Right lobe of liver (tissue), 4 donors: ENCODE measurements at regions not wholly inside any gene's neighbourhood (a gene's known extent, or its start where the extent isn't known, plus 50 kb on each side); places are given as distances from the start of the nearest gene placed in this dataset.

Source experiments
- POLR2A ChIP-seq: fragments of 450-650 bp; IDR thresholded peaks from one replicate; pipeline ENCODE4 v1.6.1; 2017; ENCODE audit warnings: antibody characterized with exemption, mild to moderate bottlenecking
- TF ChIP-seq, protein P1 (sequence below), 4 donors: fragments of 200-600 bp in 3 of 4; fragments of 450-650 bp in 1 of 4; IDR thresholded peaks; one replicate each; pipeline versions ENCODE4 v1.5.1 to v1.8.0; 2016 to 2022; ENCODE audit warnings: antibody characterized with exemption in 4 of 4, mild to moderate bottlenecking in 2 of 4
- donor health status: DM: no; HTN: no; CAD: no.
- donor health status: DM: no; HTN: no; CAD: no.
- donor health status: DM: no; HTN: yes; CAD: no.

DNA sequence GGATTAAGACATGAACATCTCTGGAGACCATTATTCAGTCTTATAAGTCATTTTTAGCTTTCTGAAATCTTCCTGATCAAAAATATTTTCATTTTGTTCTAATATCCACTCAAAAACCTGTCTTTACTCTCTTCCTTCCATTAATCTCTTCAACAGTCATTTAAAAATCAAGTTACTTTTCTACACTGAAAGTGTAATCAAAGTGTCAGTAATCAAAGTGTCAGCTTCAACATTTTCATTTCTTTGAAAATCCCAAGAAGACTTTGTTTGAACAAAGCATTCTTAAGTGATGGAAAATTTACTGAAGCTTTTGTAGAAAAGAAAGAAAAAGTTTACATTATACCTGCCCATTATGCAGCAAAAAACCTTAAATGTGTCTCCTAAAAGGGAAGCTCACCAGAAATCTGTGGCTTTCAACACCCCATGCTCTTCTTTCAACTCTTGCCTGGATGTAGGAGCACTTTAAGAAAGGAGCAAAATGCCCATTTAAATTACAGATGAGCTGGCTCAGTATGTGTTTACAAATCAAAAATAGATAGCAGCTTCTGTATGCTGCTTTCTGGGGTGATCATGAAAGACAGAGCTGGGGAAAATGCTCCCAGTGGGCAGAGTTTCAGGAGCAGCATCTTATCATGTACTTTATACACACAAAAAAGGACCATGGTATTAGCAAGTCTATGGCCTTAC, 260.8 kb upstream of the NCAM2 start:
- TF ChIP-seq, protein P1, sequence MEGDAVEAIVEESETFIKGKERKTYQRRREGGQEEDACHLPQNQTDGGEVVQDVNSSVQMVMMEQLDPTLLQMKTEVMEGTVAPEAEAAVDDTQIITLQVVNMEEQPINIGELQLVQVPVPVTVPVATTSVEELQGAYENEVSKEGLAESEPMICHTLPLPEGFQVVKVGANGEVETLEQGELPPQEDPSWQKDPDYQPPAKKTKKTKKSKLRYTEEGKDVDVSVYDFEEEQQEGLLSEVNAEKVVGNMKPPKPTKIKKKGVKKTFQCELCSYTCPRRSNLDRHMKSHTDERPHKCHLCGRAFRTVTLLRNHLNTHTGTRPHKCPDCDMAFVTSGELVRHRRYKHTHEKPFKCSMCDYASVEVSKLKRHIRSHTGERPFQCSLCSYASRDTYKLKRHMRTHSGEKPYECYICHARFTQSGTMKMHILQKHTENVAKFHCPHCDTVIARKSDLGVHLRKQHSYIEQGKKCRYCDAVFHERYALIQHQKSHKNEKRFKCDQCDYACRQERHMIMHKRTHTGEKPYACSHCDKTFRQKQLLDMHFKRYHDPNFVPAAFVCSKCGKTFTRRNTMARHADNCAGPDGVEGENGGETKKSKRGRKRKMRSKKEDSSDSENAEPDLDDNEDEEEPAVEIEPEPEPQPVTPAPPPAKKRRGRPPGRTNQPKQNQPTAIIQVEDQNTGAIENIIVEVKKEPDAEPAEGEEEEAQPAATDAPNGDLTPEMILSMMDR (IDR thresholded peaks at IDR 0.05), result no peak
- no peak for TF ChIP-seq POLR2A
